Suprapubic skin (tissue), 4 donors: ENCODE measurements at regions not wholly inside any gene's neighbourhood (a gene's known extent, or its start where the extent isn't known, plus 50 kb on each side); places are given as distances from the start of the nearest gene placed in this dataset.

Experiments used
- CTCF ChIP-seq, 2 donors: fragments of 200-600 bp in 1 of 2; fragments of 450-650 bp in 1 of 2; sonication (generic) in 1 of 2; IDR thresholded peaks; one replicate each; pipeline ENCODE4 v1.5.1; 2016 to 2019; ENCODE audit warnings: antibody characterized with exemption in 2 of 2, mild to moderate bottlenecking in 1 of 2, moderate library complexity in 1 of 2
- EP300 ChIP-seq: sonication (generic); formaldehyde crosslinking; IDR thresholded peaks from one replicate; pipeline ENCODE4 v1.6.1; 2017; ENCODE audit warnings: antibody characterized with exemption
- POLR2A ChIP-seq, 2 donors: fragments of 450-650 bp; IDR thresholded peaks; one replicate each; pipeline ENCODE4 v1.6.1; 2017; ENCODE audit warnings: antibody characterized with exemption in 2 of 2, mild to moderate bottlenecking in 2 of 2, moderate library complexity in 2 of 2
- POLR2AphosphoS5 ChIP-seq, 3 donors: sonication (generic); formaldehyde crosslinking; IDR thresholded peaks; one replicate each; pipeline ENCODE4 v1.6.1; 2017; ENCODE audit warnings: antibody characterized with exemption in 3 of 3

- no peak for TF ChIP-seq EP300
- TF ChIP-seq POLR2A (IDR thresholded peaks at IDR 0.05) = no peak
- TF ChIP-seq CTCF (IDR thresholded peaks at IDR 0.05) = no peak
- no peak for TF ChIP-seq POLR2AphosphoS5 (IDR thresholded peaks at IDR 0.05)
Observed at GRCh38 chr12:127150028-127150427, 1116.9 kb upstream of the TMEM132C start.
